Activated CD8-positive, alpha-beta memory T cell treated with anti-CD3 and anti-CD28 coated beads, Interleukin-2, amount 10 ng/mL, durations not matched to agents 7 days and 5 days (primary cell): ENCODE measurements at regions not wholly inside any gene's neighbourhood (a gene's known extent, or its start where the extent isn't known, plus 50 kb on each side); places are given as distances from the start of the nearest gene placed in this dataset.

ENCODE experiments used
- ATAC-seq: fragments of 150-1000 bp; cut with Tn5 transposase; one replicate; pipeline ENCODE4 v1.10.0; 2021; ENCODE audit warnings: moderate library complexity
- CTCF ChIA-PET: fragments of 350-600 bp; sonication (Branson Sonifier 250); formaldehyde crosslinking; loops from one replicate; lab custom pipeline; 2021; ENCODE audit warnings: antibody characterized with exemption; lab: Charles Lee
- DNase-seq: peaks from one replicate; pipeline ENCODE4 v3.0.0-alpha.2; 2020
- H3K27ac Mint-ChIP-seq: one replicate; pipeline ENCODE4 v1.8.0; 2021; ENCODE audit warnings: mild to moderate bottlenecking, mixed read lengths
- H3K27me3 Mint-ChIP-seq: one replicate; pipeline ENCODE4 v1.8.0; 2021; ENCODE audit warnings: mixed read lengths
- H3K36me3 Mint-ChIP-seq: one replicate; pipeline ENCODE4 v1.8.0; 2021; ENCODE audit warnings: mild to moderate bottlenecking, mixed read lengths
- H3K4me1 Mint-ChIP-seq: one replicate; pipeline ENCODE4 v1.8.0; 2021; ENCODE audit warnings: mixed read lengths
- H3K4me3 Mint-ChIP-seq: one replicate; pipeline ENCODE4 v1.8.0; 2021; ENCODE audit warnings: mild to moderate bottlenecking, moderate library complexity, mixed read lengths
- H3K9me3 Mint-ChIP-seq: one replicate; pipeline ENCODE4 v1.8.0; 2022; ENCODE audit warnings: low read depth, mixed read lengths

DNA sequence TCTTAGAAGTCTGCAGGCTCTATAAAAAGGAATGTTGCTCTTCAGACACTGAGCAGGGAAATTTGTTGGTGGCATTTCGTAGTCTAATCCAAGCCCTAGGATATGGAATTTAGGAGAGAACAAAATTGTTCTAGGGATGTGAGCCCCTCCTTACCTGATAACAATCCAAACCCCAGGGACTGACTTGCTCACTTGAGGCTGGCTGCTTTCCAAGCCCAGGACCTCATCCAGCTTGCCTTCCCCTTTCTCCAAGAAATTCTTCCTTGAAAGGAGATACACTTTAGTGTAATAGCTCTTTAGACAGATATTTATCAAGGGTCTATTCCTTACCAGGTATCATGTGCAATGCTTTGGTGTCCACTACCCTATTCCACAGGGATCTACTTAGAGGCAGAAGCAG lies 279.8 kb downstream of the C1D start:
- Mint-ChIP-seq H3K4me3 (no peak overlapping the region), H3K4me1 (no peaks in the 10 kb centered on the region), H3K27me3 (no peaks in the 10 kb centered on the region), H3K27ac (no peak overlapping the region), H3K9me3 (no peaks in the 10 kb centered on the region), H3K36me3 (no peaks in the 10 kb centered on the region)
- DNase-seq (no peak), ATAC-seq (no peak)
- CTCF ChIA-PET = no interaction called here

DNA sequence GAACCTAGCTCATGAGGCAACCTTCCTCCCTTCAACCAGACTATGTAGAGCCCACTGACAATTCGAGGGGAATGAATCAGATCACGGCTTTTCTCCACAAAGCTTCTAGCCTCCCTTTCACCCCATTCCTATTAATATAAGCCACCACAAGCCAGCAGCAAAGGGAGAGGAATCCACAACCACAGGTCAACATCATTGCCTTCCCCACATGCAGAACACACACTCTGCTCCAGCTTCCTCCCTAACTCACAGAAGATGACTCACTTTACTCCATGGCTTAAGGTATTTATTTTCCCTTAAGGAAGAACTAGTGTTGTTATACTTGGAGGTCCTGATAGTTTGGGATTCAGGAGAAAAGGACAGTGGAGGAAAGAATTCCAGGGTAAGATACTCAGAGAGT lies 272.2 kb downstream of the C1D start:
- no peaks in the 10 kb centered on the region for H3K4me1 Mint-ChIP-seq
- CTCF ChIA-PET = no interaction called here
- no peaks in the 10 kb centered on the region for H3K9me3 Mint-ChIP-seq
- H3K4me3 Mint-ChIP-seq = no peak overlapping the region
- DNase-seq (no peak), ATAC-seq (no peak)
- no peaks in the 10 kb centered on the region for H3K36me3 Mint-ChIP-seq
- no peak overlapping the region for H3K27ac Mint-ChIP-seq
- H3K27me3 Mint-ChIP-seq = no peaks in the 10 kb centered on the region

DNA sequence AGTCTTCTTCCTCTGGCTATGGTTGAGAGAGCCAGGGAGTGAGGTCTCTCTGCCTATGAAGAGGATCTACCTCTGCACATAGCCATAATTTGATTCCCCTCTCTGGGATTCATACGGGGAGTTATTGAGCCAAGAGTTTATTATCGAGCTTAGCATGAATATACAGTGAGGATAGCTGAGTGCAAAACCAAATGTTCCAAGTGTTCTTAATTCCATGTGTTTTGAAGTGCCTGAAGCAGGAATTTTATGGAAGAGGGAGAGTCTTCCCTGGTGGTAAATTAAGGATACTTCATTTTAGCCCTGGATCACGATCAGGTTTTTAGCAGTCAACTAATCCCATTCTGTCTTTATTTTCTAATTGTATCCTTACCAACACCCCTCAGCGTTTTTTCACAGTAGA lies 270.6 kb downstream of the C1D start:
- H3K27me3 Mint-ChIP-seq = no peaks in the 10 kb centered on the region
- ATAC-seq = no peak
- no peaks in the 10 kb centered on the region for H3K4me1 Mint-ChIP-seq
- H3K9me3 Mint-ChIP-seq = no peaks in the 10 kb centered on the region
- no peak overlapping the region for H3K27ac Mint-ChIP-seq
- H3K36me3 Mint-ChIP-seq = no peaks in the 10 kb centered on the region
- DNase-seq = no peak
- CTCF ChIA-PET = no interaction called here
- H3K4me3 Mint-ChIP-seq = no peak overlapping the region

DNA sequence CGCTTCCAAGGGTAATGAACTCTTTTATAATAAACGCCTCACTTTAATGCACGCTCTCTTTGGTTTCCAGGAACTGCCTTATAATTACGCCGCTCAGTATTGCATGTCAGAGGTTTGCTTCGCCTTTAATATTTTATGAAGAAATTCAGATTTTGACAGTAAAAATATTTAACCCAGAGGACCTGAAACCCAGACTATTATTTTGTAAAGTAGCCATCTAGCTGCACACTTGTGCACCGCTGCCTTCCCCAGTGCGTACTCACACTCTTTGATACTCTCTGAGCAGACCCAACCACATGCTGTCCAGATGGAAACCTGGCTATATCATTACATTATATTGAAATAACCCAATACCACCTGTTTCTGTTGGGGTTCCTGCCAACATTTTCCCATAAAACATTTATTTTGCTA lies 270.1 kb downstream of the C1D start:
- Mint-ChIP-seq H3K4me1 (no peaks in the 10 kb centered on the region), H3K27me3 (no peaks in the 10 kb centered on the region), H3K36me3 (no peaks in the 10 kb centered on the region), H3K9me3 (no peaks in the 10 kb centered on the region), H3K27ac (no peak overlapping the region), H3K4me3 (no peak overlapping the region)
- DNase-seq (no peak), ATAC-seq (no peak)
- CTCF ChIA-PET = no interaction called here

DNA sequence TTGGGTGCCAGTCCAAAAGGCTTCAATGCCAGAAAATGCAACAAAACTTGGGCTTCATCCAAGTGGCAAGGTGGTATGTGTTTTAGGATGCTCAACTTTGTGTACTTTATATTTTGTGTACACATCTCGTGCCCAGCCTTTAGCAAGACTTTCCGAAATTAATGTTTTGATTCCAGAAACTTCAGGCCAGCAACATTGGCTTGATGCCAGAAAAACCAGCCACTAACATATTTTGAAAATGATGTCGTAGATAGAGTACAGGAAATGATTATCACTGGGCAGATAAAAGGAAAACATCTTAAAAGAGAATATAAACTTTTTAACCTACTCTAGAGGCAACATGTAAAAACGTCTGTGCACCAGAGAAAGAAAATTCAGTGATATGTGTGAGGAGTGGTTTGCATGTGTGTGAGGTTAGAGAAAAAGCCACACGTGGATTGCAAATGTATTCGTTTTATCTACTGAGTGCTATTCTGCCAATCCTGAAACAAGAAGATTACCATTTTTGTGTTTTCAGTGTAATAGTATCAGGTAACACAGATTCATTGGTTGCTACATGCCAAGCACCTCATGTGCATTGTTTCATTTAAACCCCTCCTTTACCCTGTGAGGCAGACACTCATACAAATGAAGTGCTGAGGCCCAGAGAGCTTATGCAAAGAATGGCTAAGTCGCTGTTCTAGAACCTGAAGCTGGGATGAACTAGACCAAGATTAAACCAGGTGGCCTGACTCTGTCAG lies 264.8 kb downstream of the C1D start:
- CTCF ChIA-PET = no interaction called here
- Mint-ChIP-seq H3K4me3 (no peak overlapping the region), H3K27ac (no peak overlapping the region), H3K27me3 (no peaks in the 10 kb centered on the region), H3K36me3 (no peaks in the 10 kb centered on the region), H3K4me1 (no peaks in the 10 kb centered on the region), H3K9me3 (no peaks in the 10 kb centered on the region)
- no peak for DNase-seq
- no peak for ATAC-seq

DNA sequence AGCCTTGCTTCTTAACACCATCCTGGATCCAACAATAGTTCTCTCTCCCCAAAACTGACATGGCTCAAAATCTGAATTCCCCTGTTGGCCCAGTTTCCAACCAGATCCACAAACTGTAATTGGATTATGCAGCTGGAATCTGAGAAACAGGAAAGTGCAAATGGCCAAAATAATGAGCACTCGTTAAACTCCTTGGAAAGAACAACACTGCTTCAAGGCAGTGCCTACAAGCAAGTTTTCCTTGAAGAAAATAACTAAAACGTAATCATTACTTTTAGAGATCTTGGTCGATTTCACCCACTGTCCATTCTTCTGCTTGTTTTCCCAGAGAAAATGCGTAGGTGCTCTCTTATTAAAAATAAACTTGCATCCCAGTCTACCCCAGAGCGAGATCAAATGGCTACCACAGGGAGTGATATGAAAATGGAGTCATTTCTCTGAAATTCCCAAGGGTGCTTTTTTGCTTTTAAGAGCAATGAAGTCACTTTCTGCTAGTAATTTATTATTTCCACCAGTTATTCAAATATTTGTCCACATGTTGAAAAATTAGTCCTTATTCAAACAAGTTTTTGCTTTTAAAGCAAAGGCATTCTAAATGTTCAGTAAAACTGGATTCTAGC lies 264.2 kb downstream of the C1D start:
- H3K27me3 Mint-ChIP-seq = no peaks in the 10 kb centered on the region
- H3K36me3 Mint-ChIP-seq = no peaks in the 10 kb centered on the region
- CTCF ChIA-PET = no interaction called here
- H3K9me3 Mint-ChIP-seq = no peaks in the 10 kb centered on the region
- DNase-seq (no peak), ATAC-seq (no peak)
- H3K4me3 Mint-ChIP-seq = no peak overlapping the region
- H3K27ac Mint-ChIP-seq = no peak overlapping the region
- H3K4me1 Mint-ChIP-seq = no peaks in the 10 kb centered on the region

DNA sequence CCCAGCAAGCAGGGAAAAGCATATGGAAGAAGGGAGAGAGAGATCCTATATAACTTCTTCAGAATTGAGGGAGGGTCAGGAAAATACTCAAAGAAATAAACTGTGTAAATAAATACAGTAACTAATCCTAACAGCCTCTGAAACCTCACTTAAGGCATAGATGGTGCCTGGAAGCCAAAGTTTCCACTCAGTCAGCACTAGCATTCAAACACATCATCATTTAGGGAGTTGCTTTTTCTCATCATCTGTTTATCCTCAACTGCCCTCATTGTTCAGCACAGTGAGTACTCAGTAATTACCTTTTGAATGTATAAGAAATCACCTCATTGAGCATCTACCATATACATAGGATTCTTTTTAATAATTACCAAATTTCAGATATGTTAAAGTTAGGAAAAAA lies 262.9 kb downstream of the C1D start:
- Mint-ChIP-seq H3K9me3 (peaks cover 2% of the 10 kb centered on the region), H3K4me3 (no peak overlapping the region), H3K36me3 (no peaks in the 10 kb centered on the region), H3K27ac (no peak overlapping the region), H3K4me1 (no peaks in the 10 kb centered on the region), H3K27me3 (no peaks in the 10 kb centered on the region)
- CTCF ChIA-PET = no interaction called here
- DNase-seq (no peak), ATAC-seq (no peak)

DNA sequence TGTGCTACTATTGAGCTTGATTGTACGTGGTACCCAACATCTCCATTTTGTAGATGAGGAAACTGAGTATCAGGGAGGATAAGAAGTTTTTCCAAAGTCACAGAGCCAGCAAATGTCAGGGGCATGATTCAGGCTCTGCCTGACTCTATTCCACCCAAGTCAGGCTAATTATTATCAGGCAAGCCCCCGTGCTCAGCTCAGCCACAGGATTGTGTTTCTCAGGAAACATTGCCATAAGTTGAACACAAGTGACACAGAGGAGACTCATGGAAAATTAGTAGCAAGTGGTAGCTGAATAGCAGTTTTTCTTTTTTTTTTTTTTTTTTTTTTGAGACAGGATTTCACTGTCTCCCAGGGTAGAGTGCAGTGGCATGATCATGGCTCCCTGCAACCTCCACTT lies 260.5 kb downstream of the C1D start:
- Mint-ChIP-seq H3K9me3 (peaks cover 2% of the 10 kb centered on the region), H3K4me1 (no peaks in the 10 kb centered on the region), H3K36me3 (no peaks in the 10 kb centered on the region), H3K4me3 (no peak overlapping the region), H3K27me3 (no peaks in the 10 kb centered on the region), H3K27ac (no peak overlapping the region)
- ATAC-seq (no peak), DNase-seq (no peak)
- CTCF ChIA-PET = no interaction called here

DNA sequence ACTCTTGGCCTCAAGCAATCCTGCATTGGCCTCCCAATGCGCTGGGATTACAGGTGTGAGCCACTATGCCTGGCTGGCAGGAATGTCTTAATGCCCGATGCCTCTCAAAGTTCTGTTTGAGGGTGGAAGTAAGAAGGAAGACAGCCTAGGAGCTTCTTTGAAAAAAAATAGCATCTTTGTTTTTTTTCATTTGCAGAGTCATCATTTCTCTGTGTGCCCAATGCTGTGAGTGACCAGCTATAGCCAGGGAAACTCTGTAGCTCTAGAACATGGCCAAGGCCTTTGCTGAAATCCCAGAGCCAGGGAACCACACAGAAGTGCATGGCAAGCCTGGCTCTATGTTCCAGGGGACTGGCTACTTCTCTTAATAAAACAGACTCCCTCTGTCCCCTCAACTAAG lies 260.0 kb downstream of the C1D start:
- H3K36me3 Mint-ChIP-seq = no peaks in the 10 kb centered on the region
- no peak for DNase-seq
- no peak overlapping the region for H3K27ac Mint-ChIP-seq
- H3K9me3 Mint-ChIP-seq = peaks cover 2% of the 10 kb centered on the region
- no peaks in the 10 kb centered on the region for H3K4me1 Mint-ChIP-seq
- H3K4me3 Mint-ChIP-seq = no peak overlapping the region
- peaks cover under 1% of the 10 kb centered on the region for H3K27me3 Mint-ChIP-seq
- CTCF ChIA-PET = no interaction called here
- no peak for ATAC-seq

DNA sequence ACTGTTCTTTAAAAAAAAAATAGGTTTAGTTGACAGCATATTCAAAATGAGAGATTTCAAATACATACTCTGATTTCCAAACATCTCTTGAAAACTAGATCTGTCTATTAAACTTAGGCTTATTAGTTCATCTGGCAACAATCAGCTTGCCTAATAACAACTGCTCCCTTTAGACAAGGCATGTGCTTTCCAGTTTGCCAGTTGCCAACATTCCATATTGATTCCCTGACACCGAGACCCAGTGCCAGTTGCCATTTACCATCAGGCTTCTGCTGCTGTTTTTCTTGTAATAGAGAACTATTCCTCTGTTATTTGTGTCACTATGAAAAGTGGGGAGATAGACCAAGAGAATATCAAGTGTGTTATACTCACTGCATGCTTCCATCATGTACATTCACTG lies 256.0 kb downstream of the C1D start:
- peaks cover 9% of the 10 kb centered on the region for H3K9me3 Mint-ChIP-seq
- peaks cover 2% of the 10 kb centered on the region for H3K27me3 Mint-ChIP-seq
- CTCF ChIA-PET = no interaction called here
- H3K4me1 Mint-ChIP-seq = no peaks in the 10 kb centered on the region
- no peaks in the 10 kb centered on the region for H3K36me3 Mint-ChIP-seq
- ATAC-seq (no peak), DNase-seq (no peak)
- H3K4me3 Mint-ChIP-seq = no peak overlapping the region
- H3K27ac Mint-ChIP-seq = no peak overlapping the region

DNA sequence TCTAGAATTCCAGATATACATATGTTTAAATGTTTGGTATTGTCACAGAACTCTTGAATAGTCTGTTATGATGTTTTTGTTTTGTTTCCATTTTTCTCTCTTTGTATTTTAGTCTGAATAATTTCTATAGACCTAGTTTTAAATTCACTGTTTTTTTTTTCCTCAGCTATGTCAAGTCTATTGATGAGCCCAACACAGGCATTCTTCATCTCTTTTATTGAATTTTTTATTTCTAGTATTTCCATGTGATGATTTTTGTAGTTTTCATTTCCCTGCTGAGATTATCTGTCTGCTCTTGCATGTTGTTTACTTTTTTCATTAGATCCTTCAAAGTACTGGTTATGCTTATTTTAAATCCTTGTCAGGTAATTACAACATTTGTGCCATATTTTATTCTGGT lies 254.7 kb downstream of the C1D start:
- no peaks in the 10 kb centered on the region for H3K4me1 Mint-ChIP-seq
- peaks cover 2% of the 10 kb centered on the region for H3K27me3 Mint-ChIP-seq
- DNase-seq (no peak), ATAC-seq (no peak)
- H3K9me3 Mint-ChIP-seq = peaks cover 9% of the 10 kb centered on the region
- CTCF ChIA-PET = no interaction called here
- no peaks in the 10 kb centered on the region for H3K36me3 Mint-ChIP-seq
- H3K4me3 Mint-ChIP-seq = no peak overlapping the region
- H3K27ac Mint-ChIP-seq = no peak overlapping the region

DNA sequence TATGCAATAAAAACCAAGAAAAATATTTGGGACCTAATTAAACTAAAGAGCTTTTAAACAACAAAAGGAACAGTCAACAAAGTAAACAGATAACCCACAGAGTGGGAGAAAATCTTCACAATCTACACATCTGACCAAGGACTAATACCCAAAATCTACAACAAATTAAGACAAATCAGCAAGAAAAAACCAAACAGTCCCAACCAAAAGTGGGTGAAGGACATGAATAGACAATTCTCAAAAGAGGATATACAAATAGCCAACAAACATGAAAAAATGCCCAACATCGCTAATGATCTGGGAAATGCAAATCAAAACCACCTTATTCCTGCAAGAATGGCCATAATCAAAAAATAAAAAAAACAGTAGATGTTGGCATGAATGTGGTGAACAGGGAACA lies 250.1 kb downstream of the C1D start:
- Mint-ChIP-seq H3K4me3 (no peak overlapping the region), H3K27me3 (peaks cover 2% of the 10 kb centered on the region), H3K36me3 (no peaks in the 10 kb centered on the region), H3K27ac (no peak overlapping the region), H3K9me3 (peaks cover 7% of the 10 kb centered on the region), H3K4me1 (no peaks in the 10 kb centered on the region)
- DNase-seq = no peak
- no peak for ATAC-seq
- CTCF ChIA-PET = no interaction called here

DNA sequence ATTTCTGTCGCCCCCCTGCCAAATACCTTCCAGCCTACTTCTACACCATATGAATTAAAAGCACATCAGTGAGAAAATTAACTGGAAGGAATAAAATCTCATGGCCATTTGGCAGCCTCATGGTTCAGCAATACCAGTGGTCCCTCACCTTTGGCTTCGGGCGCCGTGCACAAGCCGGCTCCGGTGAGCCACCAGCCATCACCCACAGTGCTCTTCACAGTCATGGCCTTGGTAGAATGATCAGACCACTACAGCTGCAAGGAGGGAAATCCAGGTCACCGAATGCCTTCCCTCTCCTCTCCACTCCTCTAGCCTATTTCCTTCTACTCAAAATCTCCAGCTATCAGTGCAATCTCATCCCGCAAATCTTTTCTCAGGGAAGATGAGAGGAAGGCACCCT lies 239.1 kb downstream of the C1D start:
- Mint-ChIP-seq H3K27ac (no peak overlapping the region), H3K4me1 (no peaks in the 10 kb centered on the region), H3K9me3 (no peaks in the 10 kb centered on the region), H3K4me3 (no peak overlapping the region), H3K36me3 (no peaks in the 10 kb centered on the region), H3K27me3 (no peaks in the 10 kb centered on the region)
- CTCF ChIA-PET = no interaction called here
- ATAC-seq = no peak
- DNase-seq = no peak

DNA sequence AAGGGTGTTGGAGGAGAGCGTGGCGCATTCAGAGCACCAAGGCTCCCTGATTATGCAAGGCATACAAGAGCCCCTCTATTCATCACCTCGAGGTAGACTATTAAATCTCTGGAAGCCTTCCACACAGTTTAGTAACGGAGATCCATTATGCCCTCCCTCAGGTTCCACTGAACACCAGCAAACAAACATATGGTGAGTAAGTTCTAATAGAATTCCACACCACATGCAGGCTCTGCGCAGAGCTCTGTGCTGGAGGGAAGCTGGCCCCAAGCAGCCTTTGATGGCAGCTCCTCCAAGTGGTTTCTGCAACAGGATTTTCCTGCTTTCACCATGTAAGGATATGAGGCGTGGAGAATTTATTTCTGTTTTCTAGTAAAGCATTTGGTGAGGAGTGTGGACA lies 238.6 kb downstream of the C1D start:
- Mint-ChIP-seq H3K27ac (no peak overlapping the region), H3K4me1 (no peaks in the 10 kb centered on the region)

More for the DNA sequence above, 238.6 kb downstream of the C1D start:
- no peaks in the 10 kb centered on the region for H3K27me3 Mint-ChIP-seq
- no peak overlapping the region for H3K4me3 Mint-ChIP-seq
- CTCF ChIA-PET = interaction anchor here (0.6 kb wide), 1 partner anchor 98 kb away, joined by 3 read pairs; no protein-coding TSS in a partner anchor
- DNase-seq (no peak), ATAC-seq (no peak)
- H3K36me3 Mint-ChIP-seq = no peaks in the 10 kb centered on the region
- H3K9me3 Mint-ChIP-seq = no peaks in the 10 kb centered on the region
